ENCODE measurements at regions not wholly inside any gene's neighbourhood (a gene's known extent, or its start where the extent isn't known, plus 50 kb on each side); places are given as distances from the start of the nearest gene placed in this dataset.

GRCh38 chr15:24075420-24076089, 388.4 kb upstream of the NDN start:
- Histone ChIP-seq H3K9me3 (ENCODE audit: low read length) (no peaks in the 10 kb centered on the region), H3K4me3 (ENCODE audit: low read length) (no peak overlapping the region), H3K9me2 (ENCODE audit: insufficient read depth, low read length) (no peaks in the 10 kb centered on the region), H3K79me2 (replicated peaks; ENCODE audit: insufficient read depth, low read length) (no peaks in the 10 kb centered on the region), H3K4me2 (ENCODE audit: low read length) (no peak overlapping the region), H3K36me3 (ENCODE audit: insufficient read depth, low read length) (no peaks in the 10 kb centered on the region), H3K9ac (ENCODE audit: low read length) (no peak overlapping the region), H2AFZ (ENCODE audit: low read depth, low read length) (no peak overlapping the region), H3K27ac (ENCODE audit: low read length) (no peak overlapping the region), H4K20me1 (ENCODE audit: insufficient read depth) (no peaks in the 10 kb centered on the region), H3K27me3 (ENCODE audit: insufficient read depth, low read depth, low read length) (no peaks in the 10 kb centered on the region), H3F3A (ENCODE audit: insufficient read depth, low read length, poor library complexity, severe bottlenecking) (no peaks in the 10 kb centered on the region)
- TF ChIP-seq POLR2AphosphoS5 (IDR thresholded peaks at IDR 0.05) (no peak), MXI1 (conservative IDR thresholded peaks at IDR 0.05; ENCODE audit: poor library complexity, severe bottlenecking) (no peak), SMC3 (conservative IDR thresholded peaks at IDR 0.05; ENCODE audit: poor library complexity) (no peak), CTCF (IDR thresholded peaks at IDR 0.05; ENCODE audit: poor library complexity, severe bottlenecking) (no peak), EP300 (conservative IDR thresholded peaks at IDR 0.05; ENCODE audit: poor library complexity, severe bottlenecking) (no peak), EZH2 (IDR thresholded peaks at IDR 0.05; ENCODE audit: borderline replicate concordance, insufficient read depth, low read length, poor library complexity, severe bottlenecking) (no peak), TAF1 (IDR thresholded peaks at IDR 0.05; ENCODE audit: low read depth) (no peak), RAD21 (conservative IDR thresholded peaks at IDR 0.05) (no peak)
- TF ChIP-seq, protein P1, sequence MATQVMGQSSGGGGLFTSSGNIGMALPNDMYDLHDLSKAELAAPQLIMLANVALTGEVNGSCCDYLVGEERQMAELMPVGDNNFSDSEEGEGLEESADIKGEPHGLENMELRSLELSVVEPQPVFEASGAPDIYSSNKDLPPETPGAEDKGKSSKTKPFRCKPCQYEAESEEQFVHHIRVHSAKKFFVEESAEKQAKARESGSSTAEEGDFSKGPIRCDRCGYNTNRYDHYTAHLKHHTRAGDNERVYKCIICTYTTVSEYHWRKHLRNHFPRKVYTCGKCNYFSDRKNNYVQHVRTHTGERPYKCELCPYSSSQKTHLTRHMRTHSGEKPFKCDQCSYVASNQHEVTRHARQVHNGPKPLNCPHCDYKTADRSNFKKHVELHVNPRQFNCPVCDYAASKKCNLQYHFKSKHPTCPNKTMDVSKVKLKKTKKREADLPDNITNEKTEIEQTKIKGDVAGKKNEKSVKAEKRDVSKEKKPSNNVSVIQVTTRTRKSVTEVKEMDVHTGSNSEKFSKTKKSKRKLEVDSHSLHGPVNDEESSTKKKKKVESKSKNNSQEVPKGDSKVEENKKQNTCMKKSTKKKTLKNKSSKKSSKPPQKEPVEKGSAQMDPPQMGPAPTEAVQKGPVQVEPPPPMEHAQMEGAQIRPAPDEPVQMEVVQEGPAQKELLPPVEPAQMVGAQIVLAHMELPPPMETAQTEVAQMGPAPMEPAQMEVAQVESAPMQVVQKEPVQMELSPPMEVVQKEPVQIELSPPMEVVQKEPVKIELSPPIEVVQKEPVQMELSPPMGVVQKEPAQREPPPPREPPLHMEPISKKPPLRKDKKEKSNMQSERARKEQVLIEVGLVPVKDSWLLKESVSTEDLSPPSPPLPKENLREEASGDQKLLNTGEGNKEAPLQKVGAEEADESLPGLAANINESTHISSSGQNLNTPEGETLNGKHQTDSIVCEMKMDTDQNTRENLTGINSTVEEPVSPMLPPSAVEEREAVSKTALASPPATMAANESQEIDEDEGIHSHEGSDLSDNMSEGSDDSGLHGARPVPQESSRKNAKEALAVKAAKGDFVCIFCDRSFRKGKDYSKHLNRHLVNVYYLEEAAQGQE (IDR thresholded peaks at IDR 0.05; ENCODE audit: borderline replicate concordance): no peak

- no peaks in the 10 kb centered on the region for H4K20me1 ChIP-seq (ENCODE audit: insufficient read depth)
- no peak overlapping the region for H3K9ac ChIP-seq (ENCODE audit: low read length)
- no peaks in the 10 kb centered on the region for H3K9me3 ChIP-seq (ENCODE audit: low read length)
- H3K4me2 ChIP-seq (ENCODE audit: low read length): no peak overlapping the region
- TF ChIP-seq RAD21 (conservative IDR thresholded peaks at IDR 0.05) (no peak), EZH2 (IDR thresholded peaks at IDR 0.05; ENCODE audit: borderline replicate concordance, insufficient read depth, low read length, poor library complexity, severe bottlenecking) (no peak), TAF1 (IDR thresholded peaks at IDR 0.05; ENCODE audit: low read depth) (no peak), EP300 (conservative IDR thresholded peaks at IDR 0.05; ENCODE audit: poor library complexity, severe bottlenecking) (no peak), CTCF (IDR thresholded peaks at IDR 0.05; ENCODE audit: poor library complexity, severe bottlenecking) (no peak), SMC3 (conservative IDR thresholded peaks at IDR 0.05; ENCODE audit: poor library complexity) (no peak)
- TF ChIP-seq, protein P1 (IDR thresholded peaks at IDR 0.05; ENCODE audit: borderline replicate concordance): no peak
- H3K9me2 ChIP-seq (ENCODE audit: insufficient read depth, low read length): no peaks in the 10 kb centered on the region
- no peaks in the 10 kb centered on the region for H3K27me3 ChIP-seq (ENCODE audit: insufficient read depth, low read depth, low read length)
- no peaks in the 10 kb centered on the region for H3F3A ChIP-seq (ENCODE audit: insufficient read depth, low read length, poor library complexity, severe bottlenecking)
- H3K79me2 ChIP-seq (replicated peaks; ENCODE audit: insufficient read depth, low read length): no peaks in the 10 kb centered on the region
- no peak overlapping the region for H3K4me3 ChIP-seq (ENCODE audit: low read length)
- no peaks in the 10 kb centered on the region for H3K36me3 ChIP-seq (ENCODE audit: insufficient read depth, low read length)
- H3K27ac ChIP-seq (ENCODE audit: low read length): no peak overlapping the region
- H2AFZ ChIP-seq (ENCODE audit: low read depth, low read length): no peak overlapping the region
Observed at GRCh38 chr15:24076090-24076784, 389.1 kb upstream of the NDN start.

Measured in neural cell (in vitro differentiated cells).